ENCODE measurements at regions not wholly inside any gene's neighbourhood (a gene's known extent, or its start where the extent isn't known, plus 50 kb on each side); places are given as distances from the start of the nearest gene placed in this dataset.

DNA sequence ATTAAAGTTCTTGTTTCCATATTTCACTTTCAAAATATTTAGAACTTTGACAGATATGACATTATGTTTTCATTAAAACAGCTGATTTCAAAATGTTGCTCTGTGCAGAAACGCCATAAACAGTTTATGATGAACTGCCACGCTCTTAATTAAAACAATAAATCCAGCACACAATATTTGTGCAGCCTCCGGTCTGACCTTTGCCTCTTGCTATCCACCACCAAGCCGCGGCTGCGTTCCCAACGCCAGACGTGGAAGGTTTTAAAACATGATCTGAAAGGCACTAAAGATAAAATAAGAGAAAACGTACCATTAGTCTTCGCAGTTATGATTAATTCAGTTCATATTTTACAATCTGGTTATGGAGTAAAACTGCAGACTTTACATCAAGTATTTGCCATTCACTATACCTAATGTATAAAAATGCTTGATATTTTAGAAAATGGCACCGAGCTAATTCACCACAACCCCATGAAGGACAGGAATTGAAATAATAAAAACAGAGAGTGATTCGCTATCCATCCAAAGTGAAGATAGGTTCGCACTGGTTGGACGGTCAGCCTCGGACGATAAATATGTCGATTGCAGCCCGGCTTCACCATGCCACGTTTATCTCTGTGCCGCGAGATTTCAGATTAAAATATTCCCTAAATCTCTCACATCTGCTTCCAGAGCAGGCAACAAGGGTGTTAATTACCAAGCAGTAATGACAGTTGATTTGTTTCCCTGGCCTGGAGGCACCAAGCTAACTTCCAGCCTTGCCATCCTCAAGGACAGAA is 103.3 kb upstream of the ZNF507 start:
- intact Hi-C loops (cut with DNase I), result no loop called here
- 76 to 82% methylated on average over 21 of the region's 21 CpGs for WGBS, 2 donors
- Histone ChIP-seq H3K9me3 (no peaks in the 10 kb centered on the region), H3K4me3 (no peak overlapping the region), H3K36me3 (no peaks in the 10 kb centered on the region), H3K27ac (no peak overlapping the region), H3K4me1 (no peaks in the 10 kb centered on the region), H3K27me3 (peaks cover 0 to 6% (median 0%) of the 10 kb centered on the region in 4 donors)
- TF ChIP-seq CTCF (IDR thresholded peaks at IDR 0.05), result no peak
- TF ChIP-seq POLR2A (IDR thresholded peaks at IDR 0.05), result no peak
- no peak for DNase-seq

- Histone ChIP-seq H3K36me3 (no peaks in the 10 kb centered on the region), H3K27me3 (peaks cover 0 to 9% (median 0%) of the 10 kb centered on the region in 4 donors), H3K27ac (no peak overlapping the region), H3K4me3 (no peak overlapping the region), H3K9me3 (no peaks in the 10 kb centered on the region), H3K4me1 (no peaks in the 10 kb centered on the region)
- no peak for DNase-seq
- TF ChIP-seq POLR2A (IDR thresholded peaks at IDR 0.05) (no peak), CTCF (IDR thresholded peaks at IDR 0.05) (no peak)
- intact Hi-C loops (cut with DNase I), result no loop called here
- WGBS, 2 donors, result 30 to 31% methylated on average over 5 of the region's 5 CpGs
Observed at GRCh38 chr19:32246006-32246405, 99.4 kb upstream of the ZNF507 start.

GRCh38 chr19:32251634-32252332 is 93.6 kb upstream of the ZNF507 start:
- Histone ChIP-seq H3K36me3 (no peaks in the 10 kb centered on the region), H3K27me3 (peaks cover 0 to 28% (median 0%) of the 10 kb centered on the region in 4 donors), H3K9me3 (no peaks in the 10 kb centered on the region), H3K4me1 (no peaks in the 10 kb centered on the region), H3K27ac (no peak overlapping the region), H3K4me3 (no peak overlapping the region)
- no peak for TF ChIP-seq CTCF (IDR thresholded peaks at IDR 0.05)
- no peak for TF ChIP-seq POLR2A (IDR thresholded peaks at IDR 0.05)
- intact Hi-C loops (cut with DNase I), result no loop called here
- WGBS, 2 donors, result 81 to 84% methylated on average over 12 to 13 of the region's 18 CpGs
- no peak for DNase-seq

GRCh38 chr19:32252333-32252669 is 93.1 kb upstream of the ZNF507 start:
- Histone ChIP-seq H3K27me3 (peaks cover 0 to 25% (median 0%) of the 10 kb centered on the region in 4 donors), H3K4me3 (no peak overlapping the region), H3K27ac (no peak overlapping the region), H3K36me3 (no peaks in the 10 kb centered on the region), H3K9me3 (no peaks in the 10 kb centered on the region), H3K4me1 (no peaks in the 10 kb centered on the region)
- 80% methylated on average over 9 of the region's 11 CpGs; no CpG with 5 or more reads in 1 of the 2 donors for WGBS, 2 donors
- no peak for DNase-seq
- TF ChIP-seq CTCF (IDR thresholded peaks at IDR 0.05), result no peak
- no peak for TF ChIP-seq POLR2A (IDR thresholded peaks at IDR 0.05)
- intact Hi-C loops (cut with DNase I), result no loop called here
